GM19372 (cell line): ENCODE measurements at regions not wholly inside any gene's neighbourhood (a gene's known extent, or its start where the extent isn't known, plus 50 kb on each side); places are given as distances from the start of the nearest gene placed in this dataset.

Experiments used
- ATAC-seq: cut with Tn5 transposase; IDR thresholded peaks from one replicate; pipeline ENCODE4 v1.9.1; 2021; ENCODE audit warnings: mild to moderate bottlenecking, low read depth, moderate library complexity; ENCODE audit not compliant: unreplicated experiment

- no peak for ATAC-seq
Measured at GRCh38 chr3:24830230-24831152, 335.8 kb upstream of the THRB start.

DNA sequence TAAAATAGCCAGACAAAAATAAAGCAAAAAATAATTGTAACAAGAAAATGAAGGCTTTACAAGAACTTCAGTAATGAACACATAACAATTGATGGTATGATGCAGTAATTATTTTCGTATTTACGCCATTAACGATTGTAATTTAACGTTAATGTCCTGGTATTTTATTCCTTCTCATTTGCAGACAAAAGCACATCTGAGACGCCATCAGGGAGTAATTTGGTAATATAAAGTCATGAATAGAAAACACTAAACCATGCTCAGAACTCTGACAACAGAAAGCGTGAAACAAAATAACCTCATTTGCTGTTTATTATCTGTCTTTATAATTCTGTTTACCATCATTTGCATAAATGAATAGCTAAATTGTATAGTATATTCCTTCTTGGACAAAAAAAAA lies 336.6 kb upstream of the THRB start:
- ATAC-seq, result no peak

- ATAC-seq, result no peak
Measured at GRCh38 chr3:24832891-24833290, 338.2 kb upstream of the THRB start.

DNA sequence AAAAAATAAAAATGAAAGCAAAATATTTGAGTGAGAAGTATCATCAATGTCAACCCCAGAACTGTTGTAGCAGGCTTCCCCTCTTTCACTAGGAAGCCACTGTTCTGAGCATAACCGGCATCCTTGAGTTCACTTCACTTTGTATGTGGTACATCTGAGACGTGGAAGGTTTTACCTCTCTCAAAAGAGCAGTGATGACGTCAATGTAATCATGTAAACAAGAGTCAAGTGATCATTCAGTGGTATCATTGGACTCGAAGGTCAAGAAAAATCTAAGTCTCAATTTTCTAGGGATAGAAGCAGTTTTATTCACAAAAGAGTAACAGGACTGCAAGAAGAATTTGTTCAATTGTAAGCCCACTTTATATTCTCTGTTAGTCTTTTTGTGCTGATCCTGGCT lies 339.8 kb upstream of the THRB start:
- ATAC-seq, result no peak

DNA sequence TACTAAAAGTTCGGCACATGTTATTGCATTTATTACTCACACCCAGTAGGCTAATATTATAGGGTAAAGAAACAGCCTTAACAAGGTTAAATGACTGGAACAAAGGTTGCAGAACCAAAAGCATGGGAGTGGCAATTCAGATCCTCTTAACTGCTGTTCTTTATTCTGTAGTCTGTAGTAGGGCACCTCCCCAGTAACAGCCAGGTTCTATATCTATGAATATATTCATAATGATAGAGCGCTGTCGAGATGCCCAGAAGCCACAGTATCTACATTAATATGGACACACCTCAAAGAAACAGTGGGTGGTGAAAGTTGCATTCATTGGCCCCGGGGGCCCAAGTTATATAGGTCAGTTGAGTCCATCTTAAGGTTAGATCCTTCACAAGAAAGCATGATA lies 340.9 kb upstream of the THRB start:
- no peak for ATAC-seq

DNA sequence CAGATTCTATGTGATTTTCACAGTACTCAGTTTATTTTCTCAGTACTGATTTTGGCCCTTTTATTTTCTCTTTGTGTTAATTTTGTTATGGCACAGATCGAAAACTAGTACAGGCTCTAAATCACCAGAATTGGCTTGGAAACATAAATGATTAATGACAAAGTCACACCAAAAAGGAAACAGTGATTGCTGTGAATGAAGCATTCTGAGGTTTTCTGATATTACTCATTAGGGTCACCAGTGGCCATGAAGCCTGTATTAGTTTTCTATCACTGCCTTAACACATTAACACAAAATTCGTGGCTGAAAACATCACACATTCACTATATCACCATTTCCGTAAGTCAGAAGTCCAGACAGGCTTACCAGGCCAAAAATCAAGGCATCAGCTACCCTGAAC lies 343.0 kb upstream of the THRB start:
- no peak for ATAC-seq

DNA sequence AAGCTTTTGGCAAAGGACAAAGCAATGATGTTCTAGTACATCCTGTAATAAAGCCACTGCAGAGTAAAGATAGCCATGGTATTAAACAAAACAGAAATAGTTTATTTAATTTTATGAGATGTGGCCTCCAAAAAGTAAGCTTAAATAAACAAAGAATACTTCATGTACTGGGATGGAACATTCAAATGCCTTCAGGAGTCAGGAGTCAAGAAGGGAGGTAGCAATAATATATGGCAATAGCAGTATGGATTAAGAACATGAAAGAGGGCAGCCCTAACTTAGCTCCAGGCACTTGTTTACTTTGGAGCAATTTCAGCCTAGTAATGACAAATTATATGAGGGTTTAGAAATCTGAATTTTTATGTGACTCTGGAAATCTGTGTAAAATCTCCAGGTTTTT lies 343.9 kb upstream of the THRB start:
- no peak for ATAC-seq

- ATAC-seq, result no peak
Measured at GRCh38 chr3:24843955-24844354, 349.3 kb upstream of the THRB start.

DNA sequence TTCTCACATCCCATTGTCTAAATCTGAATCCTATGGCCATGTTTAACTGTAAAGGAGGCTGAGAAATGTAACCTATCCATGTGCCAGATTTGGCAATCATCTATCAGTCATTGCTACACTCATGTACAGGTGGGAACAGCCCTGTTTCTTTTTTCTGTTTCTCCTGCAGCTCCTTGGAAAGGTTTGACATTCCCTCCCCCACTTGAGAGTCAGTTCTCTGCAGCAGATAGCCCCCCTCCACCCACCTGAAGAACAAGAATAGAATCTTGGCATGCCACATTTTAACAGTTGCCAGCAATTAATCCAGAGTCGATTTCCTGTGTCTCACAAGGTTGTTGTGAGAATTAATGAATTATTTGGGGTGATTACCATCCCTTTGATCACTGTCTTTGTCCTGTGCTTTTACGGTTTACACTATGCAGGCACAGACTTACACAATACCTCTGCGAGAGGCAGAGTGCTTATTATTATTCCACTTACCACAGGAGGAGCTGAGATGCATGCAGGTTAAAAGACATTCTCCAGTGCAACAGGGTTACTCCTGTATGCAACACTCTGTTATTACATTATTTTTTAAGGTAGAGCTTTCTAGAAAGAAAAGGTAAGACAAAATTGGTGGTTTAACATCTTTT lies 351.0 kb upstream of the THRB start:
- ATAC-seq, result no peak

DNA sequence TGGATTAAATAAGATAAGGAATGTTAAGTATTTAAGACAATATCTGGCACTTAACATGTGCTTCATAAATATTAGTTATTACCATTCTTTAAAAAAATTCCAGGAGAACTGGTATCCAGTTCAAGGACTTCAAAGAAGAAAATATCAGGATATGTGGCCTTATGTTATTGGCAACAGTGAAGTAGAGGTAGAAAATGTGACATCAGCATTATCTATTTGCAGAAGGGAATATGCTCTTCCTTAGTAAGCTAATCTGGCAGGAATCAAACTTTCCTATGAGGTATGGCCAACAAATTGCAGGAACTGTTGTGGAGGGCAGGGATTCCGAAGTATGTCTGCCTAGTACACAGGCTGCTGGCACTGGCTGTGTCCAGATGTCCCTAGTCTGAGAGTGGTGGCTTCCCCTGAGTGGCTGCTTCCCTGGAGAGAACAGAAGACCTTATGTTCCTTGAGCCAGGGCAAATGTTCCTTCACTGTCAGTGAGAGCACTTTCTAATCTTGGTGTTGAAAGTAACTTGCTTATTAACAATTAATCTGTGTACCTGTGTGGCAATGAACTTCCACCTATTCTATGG lies 351.7 kb upstream of the THRB start:
- no peak for ATAC-seq

- ATAC-seq, result no peak
Measured at GRCh38 chr3:24850245-24850644, 355.6 kb upstream of the THRB start.

- no peak for ATAC-seq
Measured at GRCh38 chr3:24853685-24854490, 359.2 kb upstream of the THRB start.

DNA sequence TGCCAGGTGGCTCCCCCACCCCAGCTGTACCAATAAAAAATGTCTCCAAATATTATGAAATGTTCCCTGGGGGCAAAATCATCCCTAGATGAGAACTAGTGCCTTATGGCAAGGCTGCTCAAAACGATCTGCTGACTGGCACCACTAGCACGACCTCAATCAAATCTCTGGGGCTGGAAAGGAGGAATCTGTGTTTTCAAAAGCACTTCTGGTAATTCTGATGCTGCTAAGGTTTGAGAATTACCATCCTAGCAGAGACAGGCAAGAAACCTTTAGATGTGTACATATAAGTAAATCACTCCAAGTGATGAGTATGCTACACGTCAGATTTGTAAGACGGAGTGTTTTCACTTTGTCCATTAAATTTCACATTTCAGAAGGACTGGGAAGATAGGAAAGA lies 360.1 kb upstream of the THRB start:
- no peak for ATAC-seq

- no peak for ATAC-seq
Measured at GRCh38 chr3:24857945-24858344, 363.3 kb upstream of the THRB start.

DNA sequence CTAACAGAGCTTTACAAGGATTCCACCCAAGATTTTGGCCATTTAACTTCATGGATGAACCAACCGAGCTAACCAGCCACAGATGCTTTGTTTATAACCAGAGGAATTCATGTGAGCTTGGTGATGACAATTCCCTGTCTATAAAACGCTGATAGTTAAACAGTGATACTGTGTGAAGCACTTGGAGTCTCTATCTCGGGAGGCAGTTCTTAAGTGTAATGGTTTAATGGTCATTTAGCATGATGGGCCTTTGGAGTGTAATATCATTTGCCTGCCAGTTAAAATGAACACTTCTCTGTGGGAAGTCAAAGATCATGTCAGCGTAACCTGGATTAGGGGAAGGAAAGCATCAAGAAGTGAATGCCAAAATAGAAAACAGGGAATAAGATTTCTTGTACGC lies 368.6 kb upstream of the THRB start:
- no peak for ATAC-seq

- ATAC-seq, result no peak
Measured at GRCh38 chr3:24867783-24868182, 373.1 kb upstream of the THRB start.

- ATAC-seq, result no peak
Measured at GRCh38 chr3:24881239-24881638, 386.6 kb upstream of the THRB start.

DNA sequence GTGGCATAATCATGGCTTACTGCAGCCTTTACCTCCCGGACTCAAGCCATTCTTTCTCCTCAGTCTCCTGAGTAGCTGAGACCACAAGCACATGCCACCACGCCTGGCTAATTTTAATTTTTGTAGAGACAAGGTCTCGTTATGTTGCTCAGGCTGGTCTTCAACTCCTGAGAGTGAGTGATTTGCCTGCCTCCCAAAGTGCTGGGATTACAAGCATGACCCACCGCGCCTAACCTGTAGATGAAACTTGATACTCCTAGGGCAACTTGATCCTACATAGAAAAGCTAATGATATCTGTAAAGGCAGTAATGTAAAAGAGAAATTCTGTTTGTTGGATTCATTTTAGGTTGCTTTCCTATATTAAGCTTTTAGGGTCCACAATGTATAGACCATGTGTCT lies 391.9 kb upstream of the THRB start:
- ATAC-seq, result no peak

- no peak for ATAC-seq
Measured at GRCh38 chr3:24890012-24890411, 395.4 kb upstream of the THRB start.

DNA sequence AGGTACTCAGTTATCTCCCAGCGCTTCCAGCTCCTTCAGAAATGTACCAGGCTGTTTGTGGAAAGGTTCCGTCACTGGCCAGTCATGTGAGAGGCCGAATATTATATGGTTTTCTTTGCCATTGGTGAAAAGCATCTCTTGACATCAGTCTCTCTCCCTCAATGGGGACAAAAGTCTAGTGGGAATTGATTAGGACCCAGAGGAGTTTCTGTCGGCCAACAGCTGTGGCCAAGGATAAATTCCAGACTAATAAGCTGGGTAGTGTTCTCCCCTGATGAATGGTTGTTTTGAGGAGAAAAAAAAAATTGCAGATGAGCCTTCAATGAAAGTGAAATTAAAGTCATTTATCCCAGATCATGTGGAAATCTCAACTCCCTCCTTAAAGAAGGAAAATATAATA lies 404.7 kb upstream of the THRB start:
- no peak for ATAC-seq
